Testis (tissue), 2 donors: ENCODE measurements at regions not wholly inside any gene's neighbourhood (a gene's known extent, or its start where the extent isn't known, plus 50 kb on each side); places are given as distances from the start of the nearest gene placed in this dataset.

Experiments
- DNase-seq: peaks from one replicate; pipeline ENCODE4 v3.0.0-alpha.2; 2019
- H3K27ac ChIP-seq, 2 donors: fragments of 200-600 bp; sonication (generic); one replicate each; pipeline ENCODE4 v1.5.1; 2019
- H3K27me3 ChIP-seq: fragments of 200-600 bp; sonication (generic); one replicate; pipeline ENCODE4 v1.5.1; 2019
- H3K36me3 ChIP-seq: fragments of 200-600 bp; sonication (generic); one replicate; pipeline ENCODE4 v1.5.1; 2017; ENCODE audit warnings: low read depth; ENCODE audit errors: missing control alignments
- H3K4me1 ChIP-seq: fragments of 200-600 bp; sonication (generic); one replicate; pipeline ENCODE4 v1.5.1; 2019
- H3K4me3 ChIP-seq, 2 donors: fragments of 200-600 bp; sonication (generic); one replicate each; pipeline ENCODE4 v1.5.1; 2017 to 2019
- H3K9me3 ChIP-seq: fragments of 200-600 bp; sonication (generic); one replicate; pipeline ENCODE4 v1.5.1; 2017
- CTCF ChIP-seq, 3 experiments: fragments of 450-650 bp in 2 of 3; fragments of 200-600 bp in 1 of 3; sonication (generic) in 1 of 3; IDR thresholded peaks; one replicate each; pipeline ENCODE4 v1.5.1; 2016 to 2019; ENCODE audit warnings: antibody characterized with exemption in 3 of 3, mild to moderate bottlenecking in 2 of 3, moderate library complexity in 1 of 3
- POLR2A ChIP-seq: fragments of 450-650 bp; IDR thresholded peaks from one replicate; pipeline ENCODE4 v1.6.1; 2017; ENCODE audit warnings: antibody characterized with exemption, mild to moderate bottlenecking, moderate library complexity
- WGBS, 2 donors: methylation state at CpG; one replicate each; pipeline ENCODE4 v1.1.5; 2018; 5-methylcytosine and 5-hydroxymethylcytosine counted together
- intact Hi-C: fragments of 100-400 bp; cut with DNase I; formaldehyde crosslinking; loops from one replicate; pipeline ENCODE4 v1.15.1; 2023; ENCODE audit warnings: low total_unique reads

DNA sequence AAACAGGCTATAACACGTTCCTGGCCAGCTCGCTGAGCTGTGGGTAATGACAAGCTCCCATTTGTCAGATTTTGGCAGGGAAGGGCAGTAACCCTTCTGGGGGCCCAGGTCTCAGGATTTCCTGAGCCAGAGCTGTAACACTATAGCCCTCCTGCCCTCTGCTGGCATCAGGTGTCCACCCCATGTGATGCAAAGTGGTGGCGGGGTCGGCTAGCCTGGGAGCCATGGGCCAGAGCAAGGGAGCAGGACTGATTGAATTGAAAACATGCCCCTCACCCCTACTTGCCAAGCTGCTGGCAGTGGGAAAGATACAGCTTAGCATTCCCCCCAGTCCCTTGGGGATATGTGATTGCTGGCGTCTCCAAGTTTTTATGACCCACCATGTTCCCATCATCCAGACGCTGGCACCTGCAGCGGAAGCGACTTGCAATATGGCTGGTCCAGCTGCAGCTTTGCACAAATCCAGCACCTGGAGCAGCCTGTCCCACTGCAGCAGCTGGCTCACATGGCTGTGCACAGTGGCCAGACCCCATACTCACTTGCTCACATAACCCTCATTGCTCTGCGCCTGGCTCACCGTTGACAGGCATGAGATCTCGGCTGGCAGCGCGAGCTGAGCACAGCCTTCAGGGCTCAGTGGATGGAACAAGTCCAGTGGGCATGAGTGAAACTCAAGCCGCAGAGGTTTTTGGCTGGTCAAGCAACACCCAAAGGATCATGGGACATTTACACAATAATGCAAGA lies 1147.8 kb downstream of the JRKL start:
- no peak for DNase-seq
- 61 to 75% methylated on average over 13 to 14 of the region's 14 CpGs for WGBS, 2 donors
- no peaks in the 10 kb centered on the region for H3K9me3 ChIP-seq
- no peaks in the 10 kb centered on the region for H3K36me3 ChIP-seq
- intact Hi-C loops, result no loop called here
- H3K27me3 ChIP-seq, result no peaks in the 10 kb centered on the region
- TF ChIP-seq CTCF (IDR thresholded peaks at IDR 0.05) (no peak), POLR2A (no peak)
- H3K4me3 ChIP-seq, result no peak overlapping the region
- H3K4me1 ChIP-seq, result no peaks in the 10 kb centered on the region
- H3K27ac ChIP-seq, result no peak overlapping the region

- Histone ChIP-seq H3K27me3 (no peaks in the 10 kb centered on the region), H3K9me3 (no peaks in the 10 kb centered on the region), H3K4me1 (no peaks in the 10 kb centered on the region), H3K27ac (no peak overlapping the region), H3K4me3 (no peak overlapping the region), H3K36me3 (no peaks in the 10 kb centered on the region)
- no peak for TF ChIP-seq POLR2A
- TF ChIP-seq CTCF (IDR thresholded peaks at IDR 0.05), result no peak
- DNase-seq, result no peak
- intact Hi-C loops, result no loop called here
Measured at GRCh38 chr11:97544431-97544830, 1154.6 kb downstream of the JRKL start.

DNA sequence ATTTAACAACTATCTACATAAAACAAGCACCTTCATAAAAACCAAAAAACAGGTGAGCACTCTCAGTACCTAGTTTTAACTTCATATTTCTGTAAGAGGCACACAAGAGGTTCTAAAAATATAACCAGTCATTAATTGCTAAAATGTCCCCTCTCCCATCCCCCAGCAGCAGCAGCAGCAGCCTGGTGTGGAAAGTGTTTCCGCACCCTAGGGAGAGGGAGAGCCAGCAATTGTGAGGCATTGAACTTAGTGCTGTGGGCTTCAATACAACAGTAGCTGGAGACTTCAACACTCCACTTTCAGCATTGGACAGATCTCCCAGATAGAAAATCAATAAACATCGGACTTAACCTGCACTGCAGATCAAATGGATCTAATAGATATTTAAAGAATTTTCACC lies 1158.5 kb downstream of the JRKL start:
- intact Hi-C loops, result no loop called here
- 83 to 89% methylated on average over 2 of the region's 2 CpGs for WGBS, 2 donors
- no peaks in the 10 kb centered on the region for H3K27me3 ChIP-seq
- no peak overlapping the region for H3K4me3 ChIP-seq
- no peak for DNase-seq
- no peaks in the 10 kb centered on the region for H3K4me1 ChIP-seq
- no peak for TF ChIP-seq POLR2A
- TF ChIP-seq CTCF (IDR thresholded peaks at IDR 0.05), result no peak
- H3K27ac ChIP-seq, result no peak overlapping the region
- no peaks in the 10 kb centered on the region for H3K36me3 ChIP-seq
- no peaks in the 10 kb centered on the region for H3K9me3 ChIP-seq

- H3K9me3 ChIP-seq, result no peaks in the 10 kb centered on the region
- no peaks in the 10 kb centered on the region for H3K4me1 ChIP-seq
- no peak for DNase-seq
Measured at GRCh38 chr11:97557399-97557798, 1167.6 kb downstream of the JRKL start.

More at GRCh38 chr11:97557399-97557798, 1167.6 kb downstream of the JRKL start:
- no peak overlapping the region for H3K27ac ChIP-seq
- H3K4me3 ChIP-seq, result no peak overlapping the region
- intact Hi-C loops, result no loop called here
- TF ChIP-seq POLR2A, result no peak
- peak in 1 of 3 experiments; percentile 10 for TF ChIP-seq CTCF (IDR thresholded peaks at IDR 0.05)
- 69 to 72% methylated on average over 2 of the region's 2 CpGs for WGBS, 2 donors
- no peaks in the 10 kb centered on the region for H3K27me3 ChIP-seq
- H3K36me3 ChIP-seq, result no peaks in the 10 kb centered on the region
